DMS 273 treated with DMSO at 0.1 percent for 48 hours (cell line): ENCODE measurements at regions not wholly inside any gene's neighbourhood (a gene's known extent, or its start where the extent isn't known, plus 50 kb on each side); places are given as distances from the start of the nearest gene placed in this dataset.

ENCODE experiments used
- DNase-seq: peaks from one replicate; lab custom pipeline; 2025; lab: John Stamatoyannopoulos, UW

DNA sequence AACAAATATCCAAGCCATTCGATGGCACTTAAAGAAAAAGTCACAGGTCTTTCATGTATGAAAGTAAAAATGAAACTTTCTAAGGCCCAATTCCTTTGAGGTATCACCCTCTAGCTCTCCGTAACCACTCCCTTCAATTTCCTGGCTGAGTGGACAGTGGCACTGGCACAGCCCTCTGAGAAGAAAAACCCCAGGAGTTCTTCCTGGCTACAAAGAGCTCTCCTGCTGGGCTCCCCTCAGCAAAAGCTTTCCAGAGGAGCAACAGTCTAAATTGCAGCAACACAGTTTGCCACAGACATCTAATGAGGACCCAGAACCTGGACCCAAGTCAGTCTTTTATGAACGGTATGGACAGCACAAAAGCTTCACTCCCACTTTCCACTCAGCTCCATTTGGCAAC is 71.8 kb downstream of the FUNDC1 start:
- DNase-seq, result no peak

DNA sequence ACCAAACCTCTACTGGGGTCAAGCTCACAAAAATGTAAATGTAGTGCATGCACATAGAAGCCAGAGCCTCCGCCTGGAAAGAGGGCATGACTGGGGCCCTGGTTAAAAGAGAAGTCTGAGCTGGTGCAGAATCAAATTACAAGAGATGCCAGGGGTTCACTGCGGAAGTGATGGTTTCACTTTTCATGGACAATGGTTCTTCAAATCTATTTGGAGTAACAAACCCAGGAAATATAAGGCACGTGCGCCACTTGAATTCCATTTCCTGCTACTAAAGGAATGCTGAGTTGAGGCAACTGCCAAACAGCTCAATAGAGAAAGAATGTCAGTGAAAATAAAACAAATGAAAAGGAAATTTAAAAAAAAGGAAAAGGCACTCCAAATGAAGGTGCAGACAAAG is 79.8 kb downstream of the FUNDC1 start:
- no peak for DNase-seq

DNA sequence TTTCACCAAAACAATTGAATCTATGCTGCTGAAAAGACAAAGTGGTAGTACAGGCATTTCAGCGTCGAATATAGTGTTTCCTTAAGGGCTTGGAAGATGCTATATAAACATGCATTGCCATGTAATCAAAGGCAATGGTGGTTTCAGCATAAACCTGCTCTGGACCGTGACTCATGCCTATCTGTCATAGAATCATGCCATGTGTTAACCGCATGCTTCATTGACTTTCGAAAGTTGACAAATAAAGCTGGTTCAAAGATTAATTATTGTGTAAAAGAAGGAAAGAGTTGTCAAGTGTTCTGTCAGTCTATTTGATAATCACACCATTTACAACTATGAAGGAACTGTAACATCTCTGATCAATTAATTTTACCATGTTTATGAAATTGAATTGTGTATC is 83.2 kb downstream of the FUNDC1 start:
- no peak for DNase-seq

DNA sequence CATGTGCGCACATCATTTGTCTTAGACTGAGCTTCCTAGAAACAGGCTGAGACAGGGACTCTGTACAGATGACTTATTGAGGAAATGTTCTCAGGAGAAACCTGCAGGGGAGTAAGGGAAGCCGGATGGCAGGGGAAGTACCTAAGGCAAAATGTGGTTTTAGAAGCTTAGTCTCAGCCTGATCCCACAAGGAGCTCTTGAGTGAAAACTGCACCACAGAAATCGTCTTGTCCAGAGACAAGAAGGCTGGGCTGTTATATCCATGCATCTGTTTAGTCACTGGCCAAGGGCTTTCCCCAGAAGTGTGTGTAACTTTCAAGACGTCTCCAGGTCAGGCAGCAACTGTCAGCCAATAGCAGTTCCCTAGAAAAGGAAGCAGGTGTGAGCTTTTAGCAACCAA is 86.0 kb downstream of the FUNDC1 start:
- DNase-seq, result no peak

DNA sequence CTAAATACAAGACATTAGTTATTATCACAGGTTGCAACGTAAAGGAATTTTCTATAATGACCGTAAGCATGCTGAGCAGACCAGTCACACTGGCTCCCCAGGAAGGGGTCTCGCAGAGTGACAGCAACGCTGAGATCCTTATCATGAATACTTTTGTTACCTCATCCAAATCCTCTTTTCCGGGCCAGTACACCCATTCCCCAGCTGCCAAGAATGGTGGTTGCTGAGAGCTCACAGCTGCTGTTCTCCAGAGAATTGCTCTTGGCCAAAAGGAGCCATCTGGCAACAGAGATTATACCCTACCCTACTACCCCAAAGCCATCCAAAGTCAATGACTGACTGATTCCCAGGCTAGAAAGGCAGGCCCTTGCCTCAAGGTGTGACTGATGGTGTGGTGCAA is 91.6 kb downstream of the FUNDC1 start:
- DNase-seq, result peak; percentile 6

DNA sequence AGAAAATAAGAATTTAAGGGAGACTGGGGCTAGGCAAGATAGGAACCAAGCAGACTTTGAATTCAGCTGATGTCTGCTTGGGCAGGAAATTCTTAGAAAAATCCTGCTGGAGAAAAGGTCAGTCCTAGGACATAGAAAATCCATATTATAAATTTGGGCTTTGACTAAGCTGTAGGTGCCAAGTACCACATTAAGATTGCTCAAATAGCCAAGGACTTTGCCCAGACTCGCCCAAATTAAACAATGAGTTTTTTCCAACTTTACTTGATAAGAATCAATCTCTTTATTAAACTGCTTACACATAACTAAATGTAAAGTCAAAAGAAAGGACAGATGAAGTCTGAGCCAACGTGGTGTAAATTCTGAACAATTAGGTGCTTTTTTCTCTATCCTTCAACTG is 95.4 kb downstream of the FUNDC1 start:
- DNase-seq, result no peak

DNA sequence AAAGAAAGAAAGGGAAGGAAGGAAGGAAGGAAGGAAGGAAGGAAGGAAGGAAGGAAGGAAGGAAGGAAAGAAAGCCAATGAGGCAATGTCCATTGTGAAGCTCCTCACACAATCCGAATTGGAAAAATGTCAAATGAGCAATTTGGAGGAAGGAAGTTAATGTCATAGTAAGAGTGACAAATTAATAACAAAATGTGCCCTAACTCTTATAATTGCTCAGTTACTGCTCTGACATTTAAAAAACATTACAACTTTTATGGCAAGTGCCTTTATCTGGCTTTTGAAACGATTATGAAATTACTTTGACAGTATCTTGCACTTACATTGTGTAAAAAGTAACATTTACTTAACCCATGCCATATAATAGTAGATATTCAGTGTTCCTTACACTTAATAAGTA is 96.5 kb upstream of the EFHC2 start:
- no peak for DNase-seq

DNA sequence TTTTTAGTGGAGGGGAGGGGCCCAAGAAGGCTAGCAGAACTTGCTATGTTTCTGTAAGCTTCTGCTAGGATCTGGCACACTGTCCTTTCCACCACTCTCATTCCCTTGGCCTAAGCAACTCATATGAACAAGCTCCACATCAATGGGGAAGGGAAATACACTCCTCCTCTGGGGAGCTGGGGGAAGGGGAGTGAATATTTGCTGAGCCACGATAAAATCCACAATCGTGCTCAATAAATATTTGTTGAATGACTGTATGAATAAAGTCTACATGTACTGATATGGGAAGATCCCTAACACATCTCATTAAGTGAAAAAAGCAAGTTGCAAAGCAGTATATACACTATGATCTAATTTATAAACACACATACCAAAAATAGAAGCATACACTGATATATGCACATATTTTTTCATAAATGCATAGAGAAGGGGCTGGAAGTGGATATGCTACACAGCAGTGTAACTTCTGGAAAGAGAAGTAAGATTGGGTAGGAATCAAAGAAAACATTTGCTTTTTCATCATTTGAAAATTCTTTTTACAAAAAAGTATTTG is 95.8 kb upstream of the EFHC2 start:
- no peak for DNase-seq

DNA sequence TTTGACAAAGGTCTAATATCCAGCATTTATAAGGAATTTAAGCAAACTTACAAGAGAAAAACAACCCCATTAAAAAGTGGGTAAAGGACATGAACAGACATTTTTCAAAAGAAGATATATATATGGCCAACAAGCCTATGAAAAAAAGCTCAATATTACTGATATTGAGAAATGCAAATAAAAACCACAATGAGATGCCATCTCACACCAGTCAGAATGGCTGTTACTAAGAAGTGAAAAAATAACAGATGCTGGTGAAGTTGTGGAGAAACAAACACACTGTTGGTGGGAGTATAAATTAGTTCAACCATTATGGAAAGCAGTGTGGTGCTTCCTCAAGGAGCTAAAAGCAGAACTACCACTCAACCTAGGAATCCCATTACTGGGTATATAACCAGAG is 91.6 kb upstream of the EFHC2 start:
- no peak for DNase-seq

DNA sequence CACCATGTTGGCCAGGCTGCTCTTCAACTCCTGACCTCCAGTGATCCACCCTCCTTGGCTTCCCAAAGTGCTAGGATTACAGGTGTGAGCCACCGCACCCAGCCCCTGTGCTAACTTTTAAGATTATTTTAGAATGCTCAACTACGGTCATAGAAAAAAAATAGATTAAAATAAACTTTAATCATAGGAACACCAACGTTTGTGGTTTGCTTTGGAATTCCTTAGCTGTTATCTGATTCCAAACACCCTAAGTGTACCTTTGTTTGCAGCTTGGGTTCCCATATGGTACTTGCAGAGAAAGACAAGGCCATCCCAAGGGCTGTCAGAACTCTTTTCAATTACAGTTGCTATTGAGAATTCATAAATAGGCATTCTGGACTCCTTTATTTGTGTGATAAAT is 90.1 kb upstream of the EFHC2 start:
- DNase-seq, result no peak

DNA sequence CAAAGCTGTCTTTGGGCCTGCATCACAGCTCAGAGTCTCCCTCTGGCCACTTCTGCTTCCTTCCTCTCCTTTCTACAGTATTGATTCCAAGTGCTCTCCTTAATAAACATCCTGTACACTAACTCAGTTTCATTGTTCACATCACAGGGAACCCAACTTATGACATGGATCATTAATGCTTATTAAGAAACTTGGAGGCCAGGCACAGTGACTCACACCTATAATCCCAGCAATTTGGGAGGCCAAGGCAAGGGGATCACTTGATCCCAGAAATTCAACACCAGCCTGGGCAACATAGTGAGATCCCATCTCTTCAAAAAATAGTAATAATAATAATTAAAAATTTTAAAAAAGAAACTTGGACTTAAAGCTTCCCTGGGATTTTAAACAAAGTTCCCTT is 89.2 kb upstream of the EFHC2 start:
- DNase-seq, result no peak

DNA sequence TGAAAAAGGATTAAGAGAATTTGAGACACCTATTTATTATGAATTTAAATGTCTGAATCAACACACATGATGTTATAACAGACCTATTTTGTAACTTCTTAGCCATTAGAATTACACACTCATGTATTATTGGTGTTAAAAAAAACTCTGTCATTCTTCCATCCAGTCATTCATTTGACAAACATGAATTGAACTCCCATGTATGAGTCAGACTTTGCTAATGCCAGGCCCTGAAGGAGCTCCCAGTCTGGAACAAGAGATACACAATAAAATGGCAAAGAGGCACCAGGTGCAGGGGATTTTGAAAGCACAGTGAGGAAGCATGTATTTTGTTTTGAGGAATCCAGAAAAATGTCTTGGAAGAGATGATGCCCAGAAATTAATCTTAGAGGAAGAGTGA is 87.7 kb upstream of the EFHC2 start:
- DNase-seq, result no peak

DNA sequence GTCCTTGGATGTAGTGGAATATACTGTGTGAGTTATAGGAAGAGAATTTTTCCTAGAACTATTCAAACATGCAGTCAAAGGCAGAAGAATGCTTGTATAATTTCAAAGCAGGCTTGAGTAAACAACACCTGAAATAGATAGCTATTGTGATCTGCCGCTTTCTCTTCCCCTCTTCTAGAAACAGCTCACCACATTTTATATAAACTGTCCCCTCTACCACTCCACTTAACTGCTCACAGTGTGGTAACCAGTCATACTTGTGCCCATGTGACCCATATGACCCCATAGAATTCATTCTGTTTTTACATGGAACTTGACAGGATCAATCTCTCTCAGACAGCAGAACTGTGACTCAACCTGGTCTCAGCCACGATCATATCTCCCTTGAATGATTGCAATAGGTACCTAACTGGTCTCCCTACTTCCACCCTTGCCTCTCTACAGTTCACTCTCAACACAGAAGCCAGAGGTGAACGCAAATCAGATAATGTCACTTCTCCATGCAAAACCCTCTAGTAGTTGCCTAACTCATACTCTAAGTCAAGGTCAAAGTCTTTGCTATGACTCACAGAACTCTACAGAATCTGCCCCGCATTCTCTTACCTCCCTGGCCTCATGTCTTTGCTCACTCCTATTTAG is 85.6 kb upstream of the EFHC2 start:
- no peak for DNase-seq

DNA sequence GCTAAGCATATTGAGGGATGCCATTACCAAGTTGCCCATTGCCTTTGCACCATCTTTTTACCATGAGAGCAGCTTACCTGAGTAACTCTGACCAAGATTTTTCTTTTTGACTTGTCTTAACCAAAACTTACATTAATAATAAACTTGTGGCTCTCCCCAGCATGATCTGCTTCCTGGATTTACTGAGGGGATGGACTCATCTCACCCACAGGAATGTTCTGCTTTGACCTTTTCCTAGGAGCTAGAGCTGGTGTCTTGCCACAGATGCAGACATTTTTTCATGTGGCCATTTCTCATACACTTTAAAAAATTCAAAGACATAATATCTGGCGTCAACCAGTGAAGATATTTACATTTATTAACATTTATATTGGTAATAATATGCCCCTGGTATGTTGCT is 79.2 kb upstream of the EFHC2 start:
- no peak for DNase-seq

DNA sequence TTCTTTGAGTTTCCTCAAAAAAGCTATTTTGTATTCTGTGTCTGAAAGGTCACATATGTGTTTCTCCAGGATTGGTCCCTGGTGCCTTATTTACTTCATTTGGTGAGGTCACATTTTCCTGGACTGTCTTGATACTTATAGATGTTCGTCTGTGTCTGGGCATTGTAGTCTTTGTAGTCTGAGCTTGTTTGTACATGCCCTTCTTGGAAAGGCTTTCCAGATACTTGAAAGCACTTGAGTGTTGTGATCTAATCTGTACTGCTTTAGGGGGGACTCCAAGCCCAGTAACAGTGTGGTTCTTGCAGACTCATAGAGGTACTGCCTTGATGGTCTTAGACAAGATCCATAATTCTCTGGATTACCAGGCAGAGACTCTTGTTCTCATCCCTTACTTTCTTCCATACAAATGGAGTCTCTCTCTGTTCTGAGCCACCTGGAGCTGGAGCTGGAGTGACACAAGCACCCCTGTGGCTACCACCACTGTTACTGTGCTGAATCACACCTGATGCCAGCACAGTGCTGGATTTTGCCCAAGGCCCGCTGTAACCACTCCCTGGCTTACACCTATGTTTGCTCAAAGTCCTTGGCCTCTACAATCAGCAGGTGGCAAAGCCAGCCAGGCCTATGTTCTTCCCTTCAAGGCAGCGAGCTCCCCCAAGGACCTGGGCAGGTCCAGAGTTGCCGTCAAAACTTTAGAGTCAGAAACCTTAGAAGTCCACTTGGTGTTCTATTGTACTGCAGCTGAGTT is 72.3 kb upstream of the EFHC2 start:
- DNase-seq, result no peak

DNA sequence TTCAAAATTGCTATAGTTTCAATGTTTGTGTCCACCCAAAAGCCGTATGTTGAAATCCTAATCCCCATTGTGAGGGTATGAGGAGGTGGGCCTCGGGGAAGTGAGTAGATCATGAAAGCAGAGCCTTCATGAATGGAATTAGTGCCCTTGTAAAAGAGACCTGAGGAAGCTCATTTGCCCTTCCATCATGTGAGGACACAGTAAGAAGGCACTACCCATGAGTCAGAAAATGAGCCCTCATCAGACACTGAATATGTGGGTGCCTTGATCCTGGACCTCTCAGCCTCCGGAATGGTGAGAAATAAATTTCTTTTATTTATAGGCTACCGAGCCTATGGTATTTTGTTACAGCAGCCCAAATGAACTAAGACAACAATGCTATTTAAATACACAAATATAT is 57.7 kb upstream of the EFHC2 start:
- no peak for DNase-seq

DNA sequence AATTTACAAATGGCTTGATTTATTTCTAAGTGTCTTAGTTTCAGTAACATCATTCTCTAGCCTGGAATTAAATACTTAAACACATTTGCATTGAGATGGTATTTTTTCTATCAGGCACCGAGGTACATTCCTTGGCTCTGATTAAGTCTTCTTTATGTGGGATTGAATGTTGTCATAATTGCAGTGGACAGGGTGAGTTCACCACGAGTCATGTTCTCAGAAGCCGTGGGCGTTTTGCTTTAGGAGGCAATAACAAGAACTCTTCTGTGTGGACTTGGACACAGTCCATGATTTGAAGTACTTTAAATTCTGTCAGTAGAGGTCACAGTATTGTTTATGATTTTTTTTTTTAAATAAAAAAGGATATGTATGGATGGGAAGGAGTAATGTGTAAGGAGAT is 57.1 kb upstream of the EFHC2 start:
- no peak for DNase-seq

DNA sequence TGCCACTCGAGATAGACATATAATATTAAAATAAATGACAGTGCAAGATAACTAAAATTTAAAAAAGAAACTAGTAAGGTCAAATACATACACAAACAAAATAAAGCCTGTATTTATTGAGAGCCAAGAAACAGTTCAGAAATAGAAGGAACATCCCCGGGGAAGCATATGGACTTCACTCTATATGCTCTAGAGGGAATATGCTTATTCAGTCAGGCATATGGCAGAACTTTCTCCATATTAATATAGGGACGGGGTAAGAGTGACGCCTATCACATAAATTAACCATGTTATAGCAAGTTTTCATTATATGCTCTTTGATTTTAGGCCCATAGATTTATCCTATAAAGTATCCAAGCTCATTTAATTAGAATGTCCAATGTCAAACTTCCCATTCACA is 56.7 kb upstream of the EFHC2 start:
- DNase-seq, result no peak
